GM23248 (cell line): ENCODE measurements at regions not wholly inside any gene's neighbourhood (a gene's known extent, or its start where the extent isn't known, plus 50 kb on each side); places are given as distances from the start of the nearest gene placed in this dataset.

Experiments used
- EZH2 ChIP-seq: fragments of 200-600 bp; sonication (generic); IDR thresholded peaks from 2 replicates; pipeline ENCODE4 v1.6.1; 2018; ENCODE audit warnings: antibody characterized with exemption, mild to moderate bottlenecking; ENCODE audit not compliant: insufficient read depth, poor library complexity, severe bottlenecking
- EZH2phosphoT487 ChIP-seq: fragments of 200-600 bp; sonication (generic); IDR thresholded peaks from 2 replicates; pipeline ENCODE4 v1.6.1; 2018; ENCODE audit warnings: antibody characterized with exemption, moderate library complexity, mild to moderate bottlenecking, low read depth; ENCODE audit not compliant: insufficient read depth

GRCh38 chr14:86179980-86180379 is 650.0 kb downstream of the FLRT2 start:
- no peak for TF ChIP-seq EZH2phosphoT487
- TF ChIP-seq EZH2, result no peak
